GM18870 (cell line): ENCODE measurements at regions not wholly inside any gene's neighbourhood (a gene's known extent, or its start where the extent isn't known, plus 50 kb on each side); places are given as distances from the start of the nearest gene placed in this dataset.

Source experiments
- ATAC-seq: cut with Tn5 transposase; IDR thresholded peaks from one replicate; pipeline ENCODE4 v1.9.1; 2021; ENCODE audit warnings: moderate library complexity; ENCODE audit not compliant: unreplicated experiment

DNA sequence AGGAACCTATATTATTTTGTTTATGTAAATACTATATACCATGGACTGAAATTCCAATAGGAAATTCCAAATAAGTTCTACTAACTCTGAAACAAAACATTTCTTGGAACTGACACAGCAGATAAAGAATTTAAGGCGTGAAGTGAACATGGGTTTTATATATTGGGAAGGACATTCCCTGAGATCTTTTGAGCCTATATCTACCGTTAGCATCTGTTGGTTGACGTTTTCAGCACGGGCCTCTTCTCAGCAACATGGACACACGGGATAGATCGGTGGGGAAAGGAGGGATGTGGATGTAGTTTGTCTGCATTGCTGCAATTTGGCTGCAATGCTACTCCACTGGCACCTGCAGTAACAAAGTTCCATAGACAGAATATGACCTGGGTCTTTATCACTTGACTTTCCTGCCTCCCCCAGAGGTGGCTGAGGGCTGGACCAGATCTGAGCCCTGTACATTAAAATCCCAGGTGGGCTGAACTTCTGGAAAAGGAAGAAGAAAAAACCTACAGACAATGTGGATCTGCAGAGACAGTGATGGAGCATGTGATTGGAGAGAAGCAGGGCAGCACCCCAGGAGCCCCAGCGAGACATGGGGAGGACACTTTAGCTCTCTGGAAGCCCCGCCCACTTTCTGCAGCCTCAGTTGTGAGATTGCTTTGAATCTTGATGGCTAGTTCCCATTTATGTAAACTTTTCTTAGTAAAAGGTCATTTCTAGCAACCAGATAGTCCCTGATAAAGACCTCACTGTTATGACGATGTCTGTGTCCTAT lies 91.2 kb upstream of the CPEB4 start:
- no peak for ATAC-seq

DNA sequence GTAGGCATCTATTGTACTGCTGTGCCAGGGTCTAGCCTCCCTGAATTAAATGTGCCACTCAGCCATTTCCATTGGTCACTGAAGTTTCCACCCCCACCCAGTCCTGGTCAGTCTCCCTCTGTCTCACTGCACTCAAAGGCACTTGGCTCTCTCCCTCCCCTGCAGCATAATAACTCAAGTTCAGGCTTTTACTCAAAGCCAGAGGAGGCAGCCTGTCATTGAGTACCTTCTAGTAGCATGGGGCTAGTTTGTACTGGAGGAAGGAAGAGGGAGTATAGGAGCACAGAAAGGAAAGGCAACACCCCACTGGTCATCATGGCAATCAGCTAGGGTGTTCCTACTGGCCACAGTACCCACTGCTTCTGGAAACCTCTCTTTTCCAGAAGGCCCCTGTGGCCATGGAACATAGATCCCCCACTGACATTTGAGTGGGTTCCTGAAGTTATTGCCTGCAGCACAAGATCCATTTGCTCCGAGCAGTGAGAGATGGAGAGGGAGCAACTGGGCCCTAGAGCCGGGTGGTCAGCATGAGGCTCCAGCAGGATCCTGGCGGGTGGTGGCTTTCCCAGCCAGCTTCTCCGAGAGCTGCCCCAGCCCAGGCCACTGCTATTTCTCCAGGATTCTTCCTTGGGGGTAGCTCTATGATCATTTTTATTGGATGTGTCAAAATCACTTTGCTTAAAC lies 89.9 kb upstream of the CPEB4 start:
- ATAC-seq: no peak

DNA sequence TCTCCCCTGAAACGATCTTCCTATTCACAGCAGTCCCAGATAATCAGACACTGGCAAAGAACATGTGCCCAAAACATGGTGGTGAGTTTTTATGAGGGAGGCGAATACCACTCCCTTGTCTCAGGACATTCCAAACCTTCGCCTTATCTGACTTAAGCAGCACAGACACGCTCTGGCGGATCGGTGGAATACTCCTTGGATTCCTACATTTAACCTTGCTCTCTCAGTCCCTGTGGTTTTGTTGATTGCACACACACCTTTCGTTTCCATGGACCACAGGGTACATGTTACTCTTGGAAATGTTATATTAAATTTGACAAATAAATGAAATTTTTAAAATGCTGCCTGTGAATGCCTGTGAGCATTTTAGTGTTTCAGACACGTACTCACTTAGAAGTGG lies 87.8 kb upstream of the CPEB4 start:
- no peak for ATAC-seq

DNA sequence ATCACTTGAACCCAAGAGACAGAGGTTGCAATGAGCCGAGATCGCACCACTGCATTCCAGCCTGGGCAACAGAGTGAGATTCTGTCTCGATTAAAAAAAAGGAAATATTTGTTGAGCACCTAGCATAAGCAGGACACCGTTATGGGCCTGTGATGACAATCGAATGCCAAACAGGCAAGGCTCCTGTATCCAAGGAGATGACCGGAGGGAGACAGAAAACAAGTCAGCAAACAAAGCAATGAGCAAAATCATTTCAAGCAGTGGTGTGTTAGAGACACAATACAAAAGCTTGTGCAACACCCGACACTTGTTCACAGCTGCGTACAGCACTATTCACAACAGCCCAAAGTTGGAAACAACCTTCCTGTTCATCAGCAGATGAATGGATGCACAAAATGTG lies 87.1 kb upstream of the CPEB4 start:
- no peak for ATAC-seq

DNA sequence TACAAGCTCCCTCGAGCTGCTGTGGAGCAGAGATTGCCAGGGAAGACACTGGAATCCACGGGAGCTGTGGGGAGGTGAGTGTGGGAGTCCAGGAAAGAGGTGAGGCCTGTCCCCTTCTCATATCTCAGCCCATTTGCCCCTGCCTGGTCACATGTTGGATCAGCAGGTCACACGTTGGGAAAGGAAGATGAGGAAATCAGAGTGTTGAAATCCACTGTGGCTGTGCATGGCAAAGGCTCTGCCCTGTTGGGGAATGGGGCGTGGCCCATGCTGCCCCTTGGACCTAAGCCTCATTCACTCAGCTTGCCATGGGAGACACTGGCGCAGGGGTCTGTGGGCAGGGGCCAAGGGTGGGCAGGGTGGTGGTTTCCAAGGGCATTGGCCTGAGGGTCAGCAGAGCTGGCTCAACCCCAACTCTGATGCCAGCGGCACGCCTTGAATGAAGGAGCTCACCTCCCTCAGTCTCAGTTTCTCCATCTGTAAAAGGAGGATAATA lies 85.4 kb upstream of the CPEB4 start:
- no peak for ATAC-seq

DNA sequence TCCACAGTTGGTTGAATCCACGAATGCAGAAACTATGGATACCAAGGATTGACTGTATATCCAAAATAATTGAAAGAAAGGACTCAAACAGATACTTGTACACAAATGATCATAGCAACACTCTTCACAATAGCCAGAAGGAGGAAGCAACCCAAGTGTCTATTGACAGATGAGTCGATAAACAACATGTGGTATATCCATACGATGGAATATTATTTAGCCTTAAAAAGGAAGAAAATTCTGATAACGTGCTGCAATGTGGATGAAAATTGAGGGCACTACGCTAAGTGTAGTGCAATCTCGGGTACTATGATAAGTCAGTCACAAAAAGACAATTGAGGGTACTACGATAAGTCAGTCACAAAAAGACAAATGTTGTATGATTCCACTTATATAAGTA lies 83.6 kb upstream of the CPEB4 start:
- ATAC-seq: no peak

DNA sequence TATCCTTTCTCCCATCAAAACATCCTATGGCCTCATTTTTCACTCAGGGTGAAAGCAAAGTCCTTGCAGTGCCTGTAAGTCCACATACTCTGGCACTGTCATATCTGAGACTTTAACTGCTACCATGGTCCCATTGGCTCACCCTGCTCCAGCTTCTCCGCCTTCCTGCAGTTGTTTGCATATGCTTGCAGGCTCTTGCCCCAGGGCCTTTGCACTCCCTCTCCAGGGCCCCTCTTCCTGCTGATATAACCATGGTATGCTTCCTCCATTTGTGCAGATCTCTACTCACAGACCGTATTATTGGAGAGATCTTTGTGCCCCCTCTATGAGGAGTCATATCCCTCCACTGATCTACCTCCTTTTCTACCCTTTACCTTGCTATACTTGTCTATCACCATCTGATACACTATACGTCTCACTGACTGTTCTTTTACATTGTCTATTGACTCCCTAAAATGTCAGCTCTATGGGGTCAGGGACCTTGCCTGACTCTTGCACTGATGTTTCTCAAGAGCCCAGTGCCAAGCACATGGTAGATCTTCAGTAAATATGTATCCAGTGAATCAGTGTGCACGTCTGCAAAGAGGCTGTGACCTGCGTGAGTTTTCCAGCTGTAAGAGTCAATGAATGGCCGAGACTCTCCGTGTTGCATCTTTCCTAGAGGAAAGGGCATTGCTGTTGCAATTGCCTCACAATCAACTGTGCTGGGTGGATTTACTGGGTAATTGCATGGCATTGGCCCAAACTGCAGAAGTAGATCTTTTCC lies 81.7 kb upstream of the CPEB4 start:
- no peak for ATAC-seq

DNA sequence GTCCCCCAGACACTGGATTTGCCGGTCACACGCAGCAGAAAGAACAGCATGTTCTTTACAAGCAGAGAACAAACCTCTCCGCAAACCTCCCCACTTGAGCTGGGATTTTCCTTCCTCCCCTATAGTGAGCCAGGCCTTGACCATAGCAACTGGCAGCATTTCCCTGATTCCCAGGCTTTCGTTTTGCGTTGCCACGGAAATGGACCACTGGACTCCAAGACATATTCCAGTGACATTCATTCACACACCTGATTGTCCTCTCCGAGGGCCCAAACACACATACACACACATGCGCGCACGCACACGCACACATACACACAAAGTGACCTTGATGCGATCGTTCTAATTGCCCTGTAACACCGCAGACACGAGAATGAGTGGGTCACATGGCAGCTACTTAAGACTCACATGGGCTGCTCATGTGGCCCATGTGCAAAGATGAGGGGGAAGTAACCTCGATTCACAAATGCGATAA lies 80.9 kb upstream of the CPEB4 start:
- ATAC-seq: no peak

DNA sequence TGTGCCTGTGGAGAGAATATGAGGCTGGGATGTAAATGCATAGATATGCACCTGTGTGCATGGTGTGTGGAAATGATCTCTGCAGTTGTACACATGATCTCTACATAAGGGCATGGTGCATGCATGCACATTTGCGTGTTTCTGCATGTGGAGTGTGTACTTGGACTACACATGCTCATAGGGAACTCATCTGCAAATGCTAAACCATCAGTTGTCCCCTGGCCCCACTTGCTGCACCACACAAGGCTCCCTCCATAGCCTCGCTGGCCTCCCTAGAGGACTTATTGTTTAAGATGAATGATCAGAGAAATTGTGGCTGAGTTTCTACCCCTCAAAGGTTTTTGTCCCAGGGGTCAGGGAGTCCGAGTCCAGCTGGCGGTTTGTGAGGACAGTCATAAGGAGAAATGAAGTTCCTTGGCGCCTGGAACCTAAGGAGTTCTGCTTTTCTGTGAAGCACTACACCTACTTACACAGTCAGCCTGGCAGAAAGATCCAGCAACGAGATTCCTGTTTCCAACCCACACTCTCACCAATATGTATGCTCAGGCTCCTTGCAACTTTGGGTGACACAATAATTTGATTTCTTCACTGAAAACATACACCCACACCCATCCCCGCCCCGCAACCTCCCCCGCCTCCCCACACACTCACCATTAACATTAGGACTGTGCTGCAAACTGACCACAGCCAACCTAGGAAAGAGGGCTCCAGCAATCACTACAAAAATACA lies 79.9 kb upstream of the CPEB4 start:
- ATAC-seq: no peak

DNA sequence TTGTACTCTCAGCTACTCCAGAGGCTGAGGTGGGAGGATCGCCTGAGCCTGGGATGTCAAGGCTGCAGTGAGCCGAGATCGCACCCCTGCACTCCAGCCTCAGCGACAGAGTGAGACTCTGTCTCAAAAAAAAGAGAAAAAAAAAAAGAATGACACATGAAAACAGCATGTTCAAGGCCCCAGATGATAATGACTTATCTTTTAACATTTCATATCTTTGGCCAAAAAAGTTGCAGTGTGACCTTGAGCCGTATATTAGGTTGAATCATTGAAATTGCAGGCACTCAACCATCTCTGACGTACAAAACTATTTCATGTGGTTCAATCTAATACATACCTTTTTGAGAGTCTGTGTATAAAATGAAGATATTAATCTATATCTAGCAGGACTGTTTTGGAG lies 79.1 kb upstream of the CPEB4 start:
- ATAC-seq: no peak

DNA sequence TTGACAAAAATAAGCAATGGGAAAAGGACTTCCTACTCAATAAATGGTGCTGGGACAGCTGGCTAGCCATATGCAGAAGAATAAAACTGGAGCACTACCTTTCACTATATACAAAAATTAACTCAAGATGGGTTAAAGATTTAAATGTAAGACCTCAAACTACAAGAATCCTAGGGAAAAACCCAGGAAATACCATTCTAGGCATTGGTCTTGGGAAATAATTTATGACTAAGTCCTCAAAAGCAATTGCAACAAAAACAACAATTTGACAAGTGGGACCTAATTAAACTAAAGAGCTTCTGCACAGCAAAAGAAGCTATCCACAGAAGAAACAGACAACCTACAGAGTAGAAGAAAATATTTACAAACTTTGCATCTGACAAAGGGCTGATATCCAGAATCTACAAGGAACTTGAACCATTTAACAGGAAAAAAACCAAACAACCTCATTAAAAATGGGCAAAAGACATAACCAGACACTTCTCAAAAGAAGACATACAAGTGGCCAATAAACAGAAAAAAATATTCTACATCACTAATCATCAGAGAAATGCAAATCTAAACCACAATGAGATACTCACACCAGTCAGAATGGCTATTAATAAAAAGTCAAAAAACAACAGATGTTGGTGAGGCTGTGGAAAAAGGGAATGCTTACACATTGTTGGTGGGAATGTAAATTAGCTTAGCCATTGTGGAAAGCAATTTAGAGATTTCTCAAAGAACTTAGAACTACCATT lies 75.2 kb upstream of the CPEB4 start:
- ATAC-seq: no peak

DNA sequence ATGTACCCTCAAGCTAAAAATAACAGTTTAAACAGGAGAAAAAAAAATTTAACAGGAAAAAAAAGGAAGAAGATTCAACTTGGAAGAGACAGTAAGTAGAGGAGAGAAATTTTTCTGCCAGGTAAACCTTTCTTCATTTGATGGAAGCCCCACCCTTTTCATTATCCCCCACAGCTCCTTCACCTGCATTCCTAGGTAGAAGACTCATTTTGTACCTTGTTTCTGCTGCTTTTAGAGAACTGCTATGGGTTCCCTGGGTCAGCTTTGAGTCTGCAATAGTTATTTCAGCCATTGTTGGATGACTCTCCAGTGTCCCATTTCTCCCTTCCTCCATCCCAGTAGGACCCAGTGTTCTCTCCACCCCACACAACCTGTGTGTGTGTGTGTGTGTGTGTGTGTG lies 74.1 kb upstream of the CPEB4 start:
- no peak for ATAC-seq

DNA sequence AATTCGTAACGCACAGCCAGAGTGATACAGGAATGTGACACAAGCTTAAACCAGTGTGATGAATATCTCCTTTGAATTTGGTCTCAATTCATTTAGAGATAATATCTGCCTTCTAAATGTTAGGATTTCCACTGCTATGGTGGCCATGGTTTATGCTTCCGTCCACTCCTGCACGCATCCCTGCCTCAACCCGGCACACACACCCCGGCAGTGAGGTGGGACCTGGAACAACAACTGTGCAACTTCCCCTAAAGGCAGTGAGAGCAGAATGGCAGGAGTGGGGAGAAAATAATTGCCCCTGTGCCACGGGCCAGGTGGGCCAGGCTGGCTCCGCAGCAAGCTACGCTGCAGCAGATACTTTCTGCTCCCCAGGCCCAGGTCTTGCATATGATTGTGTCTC lies 72.6 kb upstream of the CPEB4 start:
- ATAC-seq: no peak

DNA sequence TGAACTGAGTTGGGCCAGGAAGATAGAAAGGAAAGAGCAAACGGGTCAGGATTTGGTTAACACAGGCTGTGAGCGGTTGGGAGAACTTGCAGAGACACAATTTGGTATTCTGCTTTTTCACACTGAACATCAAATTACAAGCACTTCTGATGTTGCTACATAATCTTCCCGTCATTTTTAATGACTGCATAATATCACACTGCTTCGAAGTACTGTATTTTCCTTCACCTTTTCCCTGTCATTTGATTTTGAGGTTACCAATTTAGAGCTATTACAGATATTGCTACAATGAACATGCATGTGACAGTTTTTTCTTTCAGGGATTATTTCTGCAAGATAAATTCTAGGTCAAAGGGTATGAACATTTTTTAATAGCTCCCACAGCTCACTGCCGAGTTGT lies 71.4 kb upstream of the CPEB4 start:
- no peak for ATAC-seq

DNA sequence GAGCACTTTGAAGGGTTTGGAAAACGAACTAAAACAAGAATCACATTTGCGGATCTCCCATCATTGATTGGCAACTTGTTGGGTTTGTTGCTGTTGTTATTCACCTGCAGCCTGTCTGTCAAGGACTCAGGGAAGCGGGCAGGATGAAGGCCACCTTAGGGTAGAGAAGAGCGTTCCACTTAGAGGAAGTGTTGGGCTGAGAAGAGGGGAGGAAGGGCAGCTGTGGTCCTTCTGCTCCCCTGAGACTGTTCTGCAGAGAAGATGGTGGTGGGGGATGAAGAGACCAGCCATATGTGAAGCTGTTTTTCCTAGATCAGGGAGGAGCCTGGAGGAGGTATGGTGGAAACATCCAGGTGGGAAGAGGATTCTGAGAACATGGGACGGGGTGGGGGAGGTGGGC lies 70.6 kb upstream of the CPEB4 start:
- no peak for ATAC-seq

DNA sequence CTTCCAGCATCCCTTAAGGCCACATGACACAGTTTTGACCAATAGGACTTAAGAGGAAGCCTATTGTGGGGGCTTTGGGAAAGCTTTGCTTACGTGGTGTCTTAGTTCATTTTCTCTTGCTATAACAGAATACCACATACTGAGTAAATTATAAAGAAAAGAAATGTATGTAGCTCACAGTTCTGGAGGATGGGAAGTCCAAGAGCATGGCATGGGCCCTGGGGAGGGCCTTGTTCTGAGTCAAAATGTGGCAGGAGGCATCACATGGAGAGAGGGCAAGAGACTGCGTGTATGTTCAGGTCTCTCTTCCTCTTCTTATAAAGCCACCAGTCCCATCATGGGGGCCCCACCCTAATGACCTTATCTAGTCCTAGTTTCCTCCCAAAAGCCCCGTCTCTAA lies 68.6 kb upstream of the CPEB4 start:
- no peak for ATAC-seq

DNA sequence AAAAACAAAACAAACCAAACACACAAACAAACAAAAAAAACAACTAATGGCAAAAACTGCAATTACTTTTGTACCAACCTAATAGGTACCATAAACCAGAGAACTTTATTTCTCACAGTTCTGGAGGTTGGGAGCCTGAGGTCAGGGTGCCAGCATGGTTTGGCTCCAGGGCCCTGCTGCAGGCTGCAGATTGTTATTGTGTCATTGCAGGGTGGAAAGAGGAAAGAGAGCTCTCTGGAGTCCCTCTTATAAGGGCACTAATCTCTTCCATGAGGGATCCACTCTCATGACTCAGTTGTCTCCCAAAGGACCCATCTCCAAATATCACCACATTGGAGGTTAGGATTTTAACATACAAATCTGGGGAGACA lies 64.9 kb upstream of the CPEB4 start:
- ATAC-seq: no peak

DNA sequence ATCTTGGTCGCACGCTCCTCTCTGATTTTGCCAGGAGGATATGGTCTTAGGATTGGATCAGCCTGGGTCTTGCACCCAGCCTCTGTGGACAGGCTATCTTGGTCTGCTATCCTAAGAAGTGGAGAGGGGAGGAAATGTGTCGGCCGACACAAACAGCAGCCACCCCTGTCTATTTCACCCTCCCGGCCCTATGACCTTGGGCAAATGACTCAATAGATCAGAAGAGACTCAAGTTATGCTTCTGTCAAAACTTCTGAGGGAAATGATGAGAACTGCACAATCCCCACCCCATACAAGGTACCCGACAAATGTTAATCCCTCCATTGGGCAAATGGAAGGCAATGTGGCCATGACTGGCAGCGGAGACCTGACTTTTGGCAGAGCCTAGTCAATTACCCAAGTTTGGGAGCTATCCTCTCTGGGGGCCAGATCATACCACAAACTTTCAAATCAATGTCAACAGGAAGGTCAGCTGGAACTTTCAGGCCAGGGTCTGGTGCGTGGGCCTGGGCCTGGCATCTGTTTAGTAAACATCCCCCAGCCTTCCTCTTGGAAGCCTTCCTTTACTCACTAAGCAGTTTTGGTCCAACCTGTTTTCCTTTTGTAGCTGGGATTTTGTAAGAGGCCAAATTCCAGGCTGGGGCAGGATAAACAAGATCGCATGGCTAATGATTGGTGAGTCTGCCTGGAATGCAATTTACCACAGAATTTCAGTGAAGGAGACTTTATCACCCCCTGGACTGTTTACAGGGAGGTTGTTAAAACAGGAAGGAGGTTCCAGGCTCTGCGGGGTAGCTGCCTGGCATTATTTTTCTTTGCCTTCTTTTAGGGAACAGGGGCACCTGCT lies 64.2 kb upstream of the CPEB4 start:
- ATAC-seq: no peak

DNA sequence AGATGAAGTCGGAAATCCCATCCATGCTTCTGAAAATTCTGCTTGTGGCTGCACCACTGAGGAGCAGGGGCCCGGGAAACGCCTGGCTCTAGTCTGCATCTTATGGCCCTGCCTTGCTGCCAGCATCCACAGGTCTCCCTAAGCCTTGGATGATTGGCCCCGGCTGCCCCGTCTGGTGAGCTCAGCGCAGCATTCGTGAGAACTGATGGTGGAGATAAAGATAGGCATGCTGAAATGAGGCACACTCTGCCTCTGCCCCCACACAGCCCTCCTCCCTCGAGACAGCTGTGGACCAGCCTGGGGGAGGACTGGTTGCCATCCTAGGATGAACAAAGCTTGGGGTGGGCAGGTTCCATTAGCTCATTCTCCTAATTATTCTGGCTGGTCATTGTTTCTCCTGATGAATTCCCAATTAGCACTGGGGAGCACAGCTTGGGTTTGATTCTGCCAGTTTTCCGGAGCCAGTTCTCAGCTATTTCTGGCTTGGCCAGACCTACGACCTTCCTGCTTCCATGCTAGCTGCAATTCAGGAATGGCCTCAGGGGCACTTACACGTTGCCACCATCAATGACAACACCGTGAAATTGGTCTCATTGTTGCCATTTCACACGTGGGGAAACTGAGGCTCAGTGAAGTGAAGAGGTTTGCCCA lies 62.8 kb upstream of the CPEB4 start:
- ATAC-seq: no peak
